Medulla oblongata (tissue), 1 donor: ENCODE measurements at regions not wholly inside any gene's neighbourhood (a gene's known extent, or its start where the extent isn't known, plus 50 kb on each side); places are given as distances from the start of the nearest gene placed in this dataset.

ENCODE experiments used
- DNase-seq: peaks from one replicate; pipeline ENCODE4 v3.0.0-alpha.2; 2015; ENCODE audit errors: extremely low spot score

GRCh38 chr2:8536686-8537561 is 144.9 kb upstream of the ID2 start:
- DNase-seq = no peak

GRCh38 chr2:8537562-8538155 is 144.2 kb upstream of the ID2 start:
- no peak for DNase-seq

- peak; percentile 20 for DNase-seq
These were observed 143.3 kb upstream of the ID2 start for GRCh38 chr2:8538531-8538930.

GRCh38 chr2:8538931-8539621 is 142.8 kb upstream of the ID2 start:
- no peak for DNase-seq

- DNase-seq = peak; percentile 52
These were observed 141.9 kb upstream of the ID2 start for GRCh38 chr2:8539743-8540551.

- DNase-seq = no peak
These were observed 141.3 kb upstream of the ID2 start for GRCh38 chr2:8540552-8541055.

- DNase-seq = no peak
These were observed 140.6 kb upstream of the ID2 start for GRCh38 chr2:8541223-8541622.

GRCh38 chr2:8541636-8542035 is 140.2 kb upstream of the ID2 start:
- DNase-seq = no peak

GRCh38 chr2:8542381-8543059 is 139.3 kb upstream of the ID2 start:
- DNase-seq = no peak

GRCh38 chr2:8543060-8543382 is 138.8 kb upstream of the ID2 start:
- no peak for DNase-seq

GRCh38 chr2:8543383-8544170 is 138.3 kb upstream of the ID2 start:
- DNase-seq = peak; percentile 55

- no peak for DNase-seq
These were observed 137.6 kb upstream of the ID2 start for GRCh38 chr2:8544171-8544785.

- peak; percentile 66 for DNase-seq
These were observed 136.8 kb upstream of the ID2 start for GRCh38 chr2:8544786-8545694.

GRCh38 chr2:8545695-8546611 is 135.9 kb upstream of the ID2 start:
- DNase-seq = no peak

GRCh38 chr2:8546612-8547283 is 135.1 kb upstream of the ID2 start:
- peak; percentile 19 for DNase-seq

GRCh38 chr2:8547284-8548064 is 134.4 kb upstream of the ID2 start:
- no peak for DNase-seq
